Liver (tissue), 8 donors: ENCODE measurements at regions not wholly inside any gene's neighbourhood (a gene's known extent, or its start where the extent isn't known, plus 50 kb on each side); places are given as distances from the start of the nearest gene placed in this dataset.

Experiments used
- DNase-seq: peaks from one replicate; pipeline ENCODE4 v3.0.0-alpha.2; 2017; ENCODE audit warnings: low spot score
- H3K27ac ChIP-seq, 2 donors: one replicate each; pipeline ENCODE4 v1.7.0; 2013; ENCODE audit warnings: inconsistent platforms in 2 of 2, low read length in 2 of 2, control low read depth in 1 of 2, low read depth in 1 of 2, mild to moderate bottlenecking in 1 of 2
- H3K27me3 ChIP-seq, 4 donors: one replicate each; pipeline versions ENCODE4 v1.6.1 to v1.7.0; 2013; ENCODE audit warnings: low read length in 3 of 4, inconsistent platforms in 1 of 4, mild to moderate bottlenecking in 1 of 4, moderate library complexity in 1 of 4; ENCODE audit not compliant: control insufficient read depth in 4 of 4, insufficient read depth in 4 of 4
- H3K36me3 ChIP-seq, 4 donors: one replicate each; pipeline versions ENCODE4 v1.6.1 to v1.7.0; 2013; ENCODE audit warnings: low read length in 3 of 4, mild to moderate bottlenecking in 3 of 4, low read depth in 1 of 4, moderate library complexity in 1 of 4; ENCODE audit not compliant: control insufficient read depth in 4 of 4, insufficient read depth in 3 of 4
- H3K4me1 ChIP-seq, 4 donors: one replicate each; pipeline versions ENCODE4 v1.6.1 to v1.7.0; 2013; ENCODE audit warnings: low read length in 3 of 4, mild to moderate bottlenecking in 3 of 4, moderate library complexity in 1 of 4; ENCODE audit not compliant: control insufficient read depth in 4 of 4, insufficient read depth in 4 of 4
- H3K4me3 ChIP-seq, 3 donors: one replicate each; pipeline versions ENCODE4 v1.6.1 to v1.7.0; 2013; ENCODE audit warnings: low read length in 3 of 3, control low read depth in 1 of 3, low read depth in 1 of 3, mild to moderate bottlenecking in 1 of 3
- H3K9ac ChIP-seq, 2 donors: one replicate each; pipeline ENCODE4 v1.7.0; 2013; ENCODE audit warnings: low read length in 2 of 2, mild to moderate bottlenecking in 2 of 2, moderate library complexity in 2 of 2, control low read depth in 1 of 2, low read depth in 1 of 2
- H3K9me3 ChIP-seq, 4 donors: one replicate each; pipeline versions ENCODE4 v1.6.1 to v1.7.0; 2013; ENCODE audit warnings: low read length in 3 of 4; ENCODE audit not compliant: control insufficient read depth in 4 of 4
- EGR1 ChIP-seq, 2 donors: IDR thresholded peaks; 2 replicates each; pipeline ENCODE4 v1.6.1; 2016 to 2018; ENCODE audit warnings: antibody characterized with exemption in 2 of 2, low read depth in 2 of 2
- FOXA2 ChIP-seq: IDR thresholded peaks from 2 replicates; pipeline ENCODE4 v1.6.1; 2016; ENCODE audit warnings: antibody characterized with exemption
- GABPA ChIP-seq, 2 donors: IDR thresholded peaks in 1 of 2; conservative IDR thresholded peaks in 1 of 2; 2 replicates each; pipeline ENCODE4 v1.6.1; 2016; ENCODE audit warnings: antibody characterized with exemption in 2 of 2, mild to moderate bottlenecking in 1 of 2, moderate library complexity in 1 of 2
- HNF4A ChIP-seq, 2 donors: conservative IDR thresholded peaks; 2 replicates each; pipeline ENCODE4 v1.6.1; 2016; ENCODE audit warnings: antibody characterized with exemption in 2 of 2, mild to moderate bottlenecking in 2 of 2
- JUND ChIP-seq, 2 donors: IDR thresholded peaks; 2 replicates each; pipeline ENCODE4 v1.6.1; 2016; ENCODE audit warnings: antibody characterized with exemption in 2 of 2
- NR2F2 ChIP-seq: IDR thresholded peaks from 2 replicates; pipeline ENCODE4 v1.6.1; 2016; ENCODE audit warnings: antibody characterized with exemption
- RXRA ChIP-seq, 2 donors: IDR thresholded peaks; 2 replicates each; pipeline ENCODE4 v1.6.1; 2017 to 2018; ENCODE audit warnings: antibody characterized with exemption in 2 of 2, mild to moderate bottlenecking in 1 of 2
- SP1 ChIP-seq: IDR thresholded peaks from 2 replicates; pipeline ENCODE4 v1.6.1; 2018; ENCODE audit warnings: antibody characterized with exemption, mild to moderate bottlenecking
- TAF1 ChIP-seq: conservative IDR thresholded peaks from 2 replicates; pipeline ENCODE4 v1.6.1; 2016; ENCODE audit warnings: antibody characterized with exemption, mild to moderate bottlenecking
- WGBS: extraction: QIAGEN DNeasy Blood & Tissue Kit; methylation state at CpG from one replicate; pipeline ENCODE4 v1.1.7; 2013; 5-methylcytosine and 5-hydroxymethylcytosine counted together
- TF ChIP-seq, protein P1 (sequence below): IDR thresholded peaks from 2 replicates; pipeline ENCODE4 v1.6.1; 2016; ENCODE audit warnings: antibody characterized with exemption, mild to moderate bottlenecking
- TF ChIP-seq, protein P2 (sequence below): fragments of 150-350 bp; IDR thresholded peaks from 2 replicates; pipeline ENCODE4 v1.5.1; 2017; ENCODE audit warnings: improper control_type of control experiment, low read depth, low read length; ENCODE audit not compliant: missing input control
- TF ChIP-seq, protein P3 (sequence below): IDR thresholded peaks from 2 replicates; pipeline ENCODE4 v1.6.1; 2016; ENCODE audit warnings: antibody characterized with exemption
- donor health status: healthy.
- donor health status: healthy.
- donor health status: healthy.
- donor health status: healthy.
- donor health status: healthy.

DNA sequence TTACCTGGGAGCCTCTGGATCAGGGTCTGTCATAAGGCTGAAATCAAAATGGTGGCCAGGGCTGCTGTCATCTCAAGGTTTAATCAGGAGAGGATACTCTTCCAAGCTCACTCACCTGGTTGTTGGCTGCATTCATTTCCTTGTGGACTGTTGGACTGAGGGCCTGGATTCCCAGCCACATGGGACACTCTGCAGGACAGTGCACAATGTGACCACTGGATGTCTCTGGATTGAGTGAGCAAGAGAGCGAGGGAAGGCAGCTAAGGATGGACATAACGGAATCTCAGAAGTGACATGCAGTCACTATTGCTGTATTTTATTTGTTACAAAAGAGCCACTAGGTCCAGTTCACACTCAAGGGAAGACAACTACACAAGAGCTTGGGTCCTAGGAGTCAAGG, 229.1 kb downstream of the S1PR1 start (continued):
- TF ChIP-seq, protein P1, sequence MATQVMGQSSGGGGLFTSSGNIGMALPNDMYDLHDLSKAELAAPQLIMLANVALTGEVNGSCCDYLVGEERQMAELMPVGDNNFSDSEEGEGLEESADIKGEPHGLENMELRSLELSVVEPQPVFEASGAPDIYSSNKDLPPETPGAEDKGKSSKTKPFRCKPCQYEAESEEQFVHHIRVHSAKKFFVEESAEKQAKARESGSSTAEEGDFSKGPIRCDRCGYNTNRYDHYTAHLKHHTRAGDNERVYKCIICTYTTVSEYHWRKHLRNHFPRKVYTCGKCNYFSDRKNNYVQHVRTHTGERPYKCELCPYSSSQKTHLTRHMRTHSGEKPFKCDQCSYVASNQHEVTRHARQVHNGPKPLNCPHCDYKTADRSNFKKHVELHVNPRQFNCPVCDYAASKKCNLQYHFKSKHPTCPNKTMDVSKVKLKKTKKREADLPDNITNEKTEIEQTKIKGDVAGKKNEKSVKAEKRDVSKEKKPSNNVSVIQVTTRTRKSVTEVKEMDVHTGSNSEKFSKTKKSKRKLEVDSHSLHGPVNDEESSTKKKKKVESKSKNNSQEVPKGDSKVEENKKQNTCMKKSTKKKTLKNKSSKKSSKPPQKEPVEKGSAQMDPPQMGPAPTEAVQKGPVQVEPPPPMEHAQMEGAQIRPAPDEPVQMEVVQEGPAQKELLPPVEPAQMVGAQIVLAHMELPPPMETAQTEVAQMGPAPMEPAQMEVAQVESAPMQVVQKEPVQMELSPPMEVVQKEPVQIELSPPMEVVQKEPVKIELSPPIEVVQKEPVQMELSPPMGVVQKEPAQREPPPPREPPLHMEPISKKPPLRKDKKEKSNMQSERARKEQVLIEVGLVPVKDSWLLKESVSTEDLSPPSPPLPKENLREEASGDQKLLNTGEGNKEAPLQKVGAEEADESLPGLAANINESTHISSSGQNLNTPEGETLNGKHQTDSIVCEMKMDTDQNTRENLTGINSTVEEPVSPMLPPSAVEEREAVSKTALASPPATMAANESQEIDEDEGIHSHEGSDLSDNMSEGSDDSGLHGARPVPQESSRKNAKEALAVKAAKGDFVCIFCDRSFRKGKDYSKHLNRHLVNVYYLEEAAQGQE, result no peak
- TF ChIP-seq JUND (IDR thresholded peaks at IDR 0.05) (no peak), GABPA (IDR thresholded peaks at IDR 0.05 in 1 of 2, conservative IDR thresholded peaks at IDR 0.05 in 1 of 2) (no peak), SP1 (no peak), NR2F2 (no peak), HNF4A (conservative IDR thresholded peaks at IDR 0.05) (no peak), EGR1 (IDR thresholded peaks at IDR 0.05; ENCODE audit: low read depth in 2 of 2) (no peak), RXRA (IDR thresholded peaks at IDR 0.05) (no peak)

DNA sequence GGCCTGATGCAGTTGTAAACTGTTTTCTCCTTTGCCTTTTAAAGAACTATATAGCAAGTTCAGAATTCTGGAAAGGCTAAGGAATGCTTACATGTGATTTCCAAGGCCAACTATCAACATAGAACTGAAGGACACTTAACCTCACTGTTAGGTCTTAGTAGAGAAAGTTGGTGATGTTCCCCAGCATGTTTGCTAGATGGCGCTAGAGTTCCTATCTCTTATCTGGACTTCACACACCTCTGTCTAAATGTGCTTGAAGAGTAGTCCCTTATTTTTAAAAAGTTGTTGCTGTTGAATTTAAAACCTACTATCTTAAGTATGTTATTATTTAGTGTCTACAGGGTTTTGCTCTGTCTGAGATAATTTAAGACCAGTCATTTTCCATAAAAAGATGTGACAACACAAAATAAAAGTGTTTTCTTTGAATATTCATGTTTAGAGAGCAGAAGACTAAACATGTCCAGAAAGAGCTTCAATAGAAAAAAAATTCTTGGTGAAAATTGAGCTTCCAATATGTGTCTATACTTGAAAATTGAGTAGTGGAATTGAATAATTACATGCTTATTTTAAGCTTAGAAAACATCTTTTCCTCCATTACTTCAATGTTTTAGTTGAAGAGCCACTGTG, 237.3 kb downstream of the S1PR1 start:
- Histone ChIP-seq H3K4me3 (no peak overlapping the region), H3K9me3 (peaks cover 0 to 4% (median 2%) of the 10 kb centered on the region in 4 donors), H3K9ac (no peak overlapping the region), H3K4me1 (no peaks in the 10 kb centered on the region), H3K27me3 (no peaks in the 10 kb centered on the region), H3K36me3 (no peaks in the 10 kb centered on the region), H3K27ac (no peak overlapping the region)
- DNase-seq, result no peak
- TF ChIP-seq, protein P1, result no peak
- TF ChIP-seq, protein P2, sequence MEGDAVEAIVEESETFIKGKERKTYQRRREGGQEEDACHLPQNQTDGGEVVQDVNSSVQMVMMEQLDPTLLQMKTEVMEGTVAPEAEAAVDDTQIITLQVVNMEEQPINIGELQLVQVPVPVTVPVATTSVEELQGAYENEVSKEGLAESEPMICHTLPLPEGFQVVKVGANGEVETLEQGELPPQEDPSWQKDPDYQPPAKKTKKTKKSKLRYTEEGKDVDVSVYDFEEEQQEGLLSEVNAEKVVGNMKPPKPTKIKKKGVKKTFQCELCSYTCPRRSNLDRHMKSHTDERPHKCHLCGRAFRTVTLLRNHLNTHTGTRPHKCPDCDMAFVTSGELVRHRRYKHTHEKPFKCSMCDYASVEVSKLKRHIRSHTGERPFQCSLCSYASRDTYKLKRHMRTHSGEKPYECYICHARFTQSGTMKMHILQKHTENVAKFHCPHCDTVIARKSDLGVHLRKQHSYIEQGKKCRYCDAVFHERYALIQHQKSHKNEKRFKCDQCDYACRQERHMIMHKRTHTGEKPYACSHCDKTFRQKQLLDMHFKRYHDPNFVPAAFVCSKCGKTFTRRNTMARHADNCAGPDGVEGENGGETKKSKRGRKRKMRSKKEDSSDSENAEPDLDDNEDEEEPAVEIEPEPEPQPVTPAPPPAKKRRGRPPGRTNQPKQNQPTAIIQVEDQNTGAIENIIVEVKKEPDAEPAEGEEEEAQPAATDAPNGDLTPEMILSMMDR, result no peak
- no peak for TF ChIP-seq TAF1
- TF ChIP-seq FOXA2, result no peak
- no peak for TF ChIP-seq RXRA (IDR thresholded peaks at IDR 0.05)
- no peak for TF ChIP-seq SP1
- TF ChIP-seq JUND (IDR thresholded peaks at IDR 0.05), result no peak
- TF ChIP-seq, protein P3, sequence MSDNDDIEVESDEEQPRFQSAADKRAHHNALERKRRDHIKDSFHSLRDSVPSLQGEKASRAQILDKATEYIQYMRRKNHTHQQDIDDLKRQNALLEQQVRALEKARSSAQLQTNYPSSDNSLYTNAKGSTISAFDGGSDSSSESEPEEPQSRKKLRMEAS, result no peak
- 0% methylated on average over 1 of the region's 1 CpG for WGBS
